Effector memory CD8-positive, alpha-beta T cell (primary cell): ENCODE measurements at regions not wholly inside any gene's neighbourhood (a gene's known extent, or its start where the extent isn't known, plus 50 kb on each side); places are given as distances from the start of the nearest gene placed in this dataset.

Experiments
- ATAC-seq: fragments of 150-1000 bp; cut with Tn5 transposase; replicated peaks from 2 replicates; pipeline ENCODE4 v1.10.0; 2021; ENCODE audit warnings: mild to moderate bottlenecking, moderate library complexity
- DNase-seq, 3 experiments: peaks; one replicate each; pipeline ENCODE4 v3.0.0; 2021
- H3K27ac Mint-ChIP-seq, 2 donors: one replicate each; pipeline ENCODE4 v1.8.0; 2022; ENCODE audit warnings: mild to moderate bottlenecking in 2 of 2, mixed read lengths in 2 of 2, moderate library complexity in 2 of 2
- H3K27me3 Mint-ChIP-seq, 2 donors: one replicate each; pipeline ENCODE4 v1.8.0; 2022; ENCODE audit warnings: mixed read lengths in 2 of 2
- H3K36me3 Mint-ChIP-seq: one replicate; pipeline ENCODE4 v1.8.0; 2022; ENCODE audit warnings: mild to moderate bottlenecking, moderate library complexity, mixed read lengths; ENCODE audit not compliant: insufficient read depth
- H3K4me1 Mint-ChIP-seq, 2 donors: one replicate each; pipeline ENCODE4 v1.8.0; 2022; ENCODE audit warnings: low read depth in 2 of 2, mixed read lengths in 2 of 2
- H3K4me3 Mint-ChIP-seq, 2 donors: one replicate each; pipeline ENCODE4 v1.8.0; 2022; ENCODE audit warnings: mild to moderate bottlenecking in 2 of 2, mixed read lengths in 2 of 2, moderate library complexity in 2 of 2
- H3K9me3 Mint-ChIP-seq, 2 donors: one replicate each; pipeline ENCODE4 v1.8.0; 2022; ENCODE audit warnings: mixed read lengths in 2 of 2

DNA sequence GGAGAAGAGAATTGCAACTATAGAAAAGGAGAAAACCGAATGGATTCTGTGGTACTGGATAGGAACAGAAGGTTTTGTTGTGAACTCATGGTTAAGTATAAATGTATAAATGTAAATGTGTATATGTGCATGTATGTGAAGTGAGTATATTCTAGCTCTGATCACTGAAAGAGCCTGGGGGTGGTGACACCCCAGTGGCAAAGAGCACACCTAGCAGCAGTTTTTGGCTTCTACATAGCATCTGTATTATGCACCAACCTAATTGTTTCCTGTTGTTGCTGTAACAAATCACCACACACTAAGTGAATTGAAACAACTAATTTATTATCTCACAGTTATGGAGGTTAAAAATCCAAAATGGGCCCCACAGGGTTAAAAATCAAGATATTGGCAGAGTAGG lies 455.4 kb downstream of the RPS24 start:
- Mint-ChIP-seq H3K27me3 (peaks cover 38 to 50% of the 10 kb centered on the region in 2 donors), H3K27ac (no peak overlapping the region), H3K36me3 (no peaks in the 10 kb centered on the region), H3K4me3 (no peak overlapping the region), H3K9me3 (peaks cover 0 to 16% of the 10 kb centered on the region in 2 donors), H3K4me1 (no peaks in the 10 kb centered on the region)
- DNase-seq (no peak), ATAC-seq (no peak)

DNA sequence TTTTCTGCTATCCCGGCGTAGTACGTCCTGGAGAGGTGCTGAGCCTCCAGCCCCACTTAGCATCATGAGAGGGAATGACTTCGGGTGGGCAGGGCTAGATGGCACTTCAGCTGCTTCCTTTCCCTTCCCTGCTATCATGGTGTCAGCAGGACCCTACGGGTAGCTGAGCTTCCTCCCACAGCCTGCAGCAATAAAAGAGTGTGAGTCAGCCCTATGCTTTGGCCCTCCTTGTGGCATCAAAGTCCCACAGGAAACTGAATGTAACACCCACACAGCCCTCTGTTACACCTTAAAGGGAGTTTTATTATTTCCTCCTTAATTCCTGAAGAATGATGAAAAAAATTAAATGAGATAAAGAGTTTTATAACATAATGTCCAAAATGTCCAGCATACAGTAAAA lies 458.1 kb downstream of the RPS24 start:
- ATAC-seq (no peak), DNase-seq (no peak)
- Mint-ChIP-seq H3K27me3 (peaks cover 28 to 44% of the 10 kb centered on the region in 2 donors), H3K27ac (no peak overlapping the region), H3K4me3 (no peak overlapping the region), H3K4me1 (no peaks in the 10 kb centered on the region), H3K36me3 (no peaks in the 10 kb centered on the region), H3K9me3 (peaks cover 0 to 16% of the 10 kb centered on the region in 2 donors)

DNA sequence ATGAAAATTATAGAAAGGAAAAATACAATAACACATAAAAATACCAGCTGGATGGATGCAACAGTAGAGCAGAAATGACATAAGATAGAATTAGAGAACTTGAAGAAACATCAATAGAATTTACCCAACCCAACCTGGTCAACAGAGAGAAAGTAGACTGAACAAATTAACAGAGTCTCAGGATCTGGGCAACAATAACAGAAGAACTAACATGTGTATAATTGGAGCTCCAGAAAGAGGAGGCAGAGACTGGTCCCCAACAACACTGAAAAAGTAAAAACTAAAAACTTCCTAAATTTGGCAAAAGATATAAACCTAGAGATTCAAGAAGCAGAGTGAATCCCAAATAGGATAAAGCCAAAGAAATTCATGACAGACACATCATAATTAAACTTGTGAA lies 458.8 kb downstream of the RPS24 start:
- no peaks in the 10 kb centered on the region for H3K36me3 Mint-ChIP-seq
- H3K9me3 Mint-ChIP-seq: peaks cover 0 to 16% of the 10 kb centered on the region in 2 donors
- H3K27ac Mint-ChIP-seq: no peak overlapping the region
- no peak for DNase-seq
- H3K27me3 Mint-ChIP-seq: peaks cover 25 to 38% of the 10 kb centered on the region in 2 donors
- H3K4me1 Mint-ChIP-seq: no peaks in the 10 kb centered on the region
- H3K4me3 Mint-ChIP-seq: no peak overlapping the region
- ATAC-seq: no peak

DNA sequence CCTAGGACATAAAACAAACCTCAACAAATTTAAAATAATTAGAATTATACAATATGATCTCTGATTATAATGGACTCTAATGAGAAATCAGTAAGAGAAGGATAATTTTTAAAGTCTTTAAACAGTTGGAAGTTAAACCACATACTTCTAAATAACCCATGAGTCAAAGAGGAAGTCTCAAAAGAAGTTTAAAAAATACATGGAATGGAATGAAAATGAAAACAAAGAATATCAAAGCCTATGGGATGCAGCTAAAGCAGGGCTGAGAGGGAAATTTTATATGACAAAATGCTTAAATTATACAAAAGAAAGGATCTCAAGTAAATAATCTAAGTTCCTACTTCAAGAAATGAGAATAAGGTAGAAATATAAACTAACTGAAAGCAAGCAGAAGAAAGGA lies 460.5 kb downstream of the RPS24 start:
- Mint-ChIP-seq H3K9me3 (peaks cover 0 to 16% of the 10 kb centered on the region in 2 donors), H3K36me3 (no peaks in the 10 kb centered on the region), H3K4me3 (no peak overlapping the region), H3K4me1 (no peaks in the 10 kb centered on the region), H3K27me3 (peaks cover 25 to 34% of the 10 kb centered on the region in 2 donors), H3K27ac (no peak overlapping the region)
- no peak for DNase-seq
- no peak for ATAC-seq

DNA sequence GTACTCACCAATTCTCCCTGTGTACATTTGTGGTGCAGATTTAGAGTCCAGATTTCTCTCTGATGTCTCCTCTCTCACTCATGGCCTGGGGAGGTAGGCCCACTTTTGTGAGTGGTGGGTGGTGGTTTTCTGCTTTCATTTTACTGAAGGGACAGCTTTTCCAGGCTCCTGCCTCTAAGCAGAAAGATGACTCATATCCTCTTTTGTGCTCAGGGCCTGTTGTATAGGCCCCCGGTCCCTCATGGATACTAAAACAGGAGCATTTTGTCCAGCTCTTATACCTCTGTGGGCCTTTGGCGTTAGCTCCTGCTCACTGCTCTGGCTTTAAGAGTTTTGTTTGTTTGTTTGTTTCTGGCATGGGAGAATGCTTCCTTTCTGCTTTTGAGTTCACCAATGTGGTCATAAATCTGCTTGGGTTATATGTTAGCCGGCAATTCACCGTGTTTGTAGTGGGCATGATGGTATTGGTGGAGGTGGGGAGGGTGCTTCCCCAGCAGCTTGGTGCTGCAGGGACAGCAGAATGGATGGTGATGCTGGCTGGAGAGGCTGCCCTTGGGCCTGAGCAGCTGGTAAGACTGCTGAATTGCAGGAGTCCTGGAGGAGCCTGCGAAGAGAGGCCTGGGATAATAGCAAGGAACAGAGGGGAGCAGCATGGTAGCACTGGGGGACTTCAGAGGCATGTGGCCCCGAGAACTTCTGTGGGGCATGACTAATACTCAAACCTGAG lies 468.7 kb downstream of the RPS24 start:
- ATAC-seq: no peak
- Mint-ChIP-seq H3K36me3 (no peaks in the 10 kb centered on the region), H3K27ac (no peak overlapping the region), H3K4me1 (no peaks in the 10 kb centered on the region), H3K4me3 (no peak overlapping the region), H3K27me3 (peaks cover 38 to 56% of the 10 kb centered on the region in 2 donors), H3K9me3 (no peaks in the 10 kb centered on the region)
- DNase-seq: no peak

DNA sequence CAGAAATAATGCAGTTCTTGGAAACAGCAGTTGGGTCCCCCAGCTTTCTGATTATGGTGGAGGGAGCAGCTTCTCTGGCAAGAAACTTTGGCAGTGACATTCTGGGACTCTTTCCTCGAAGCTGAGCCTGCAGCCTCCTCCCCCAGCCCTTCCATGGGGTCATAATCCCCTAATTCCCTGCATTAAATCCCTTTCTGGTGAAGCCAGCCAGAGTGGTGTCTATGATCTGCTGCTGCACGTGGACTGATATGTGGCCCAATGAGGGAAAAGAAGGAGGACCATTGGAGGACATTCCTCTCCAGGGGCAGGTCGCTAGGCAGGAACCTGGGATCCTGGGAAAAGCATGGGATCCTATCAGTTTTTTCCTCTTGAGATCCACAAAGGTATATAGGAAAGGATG lies 470.5 kb downstream of the RPS24 start:
- no peak overlapping the region for H3K4me3 Mint-ChIP-seq
- H3K27ac Mint-ChIP-seq: no peak overlapping the region
- ATAC-seq (no peak), DNase-seq (no peak)
- H3K4me1 Mint-ChIP-seq: no peaks in the 10 kb centered on the region
- no peaks in the 10 kb centered on the region for H3K9me3 Mint-ChIP-seq
- H3K27me3 Mint-ChIP-seq: peaks cover 44 to 72% of the 10 kb centered on the region in 2 donors
- no peaks in the 10 kb centered on the region for H3K36me3 Mint-ChIP-seq

DNA sequence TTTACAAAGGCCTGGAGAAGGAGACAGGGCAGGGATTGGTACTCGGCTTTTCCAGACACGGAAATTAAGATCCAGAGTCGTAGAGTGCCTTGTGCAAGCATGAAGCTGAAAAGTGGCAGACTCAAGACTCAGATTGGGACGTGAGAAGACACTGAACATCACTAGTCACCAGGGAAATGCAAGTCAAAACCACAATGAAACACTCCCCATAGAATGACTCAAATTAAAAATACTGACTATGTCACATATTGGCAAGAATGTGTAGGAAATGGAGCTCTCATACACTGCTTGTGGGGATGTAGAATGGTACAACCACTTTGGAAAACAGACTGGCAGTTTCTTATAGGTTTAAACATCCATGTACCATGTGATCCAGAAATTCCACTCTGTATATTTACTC lies 472.0 kb downstream of the RPS24 start:
- H3K4me3 Mint-ChIP-seq: no peak overlapping the region
- H3K4me1 Mint-ChIP-seq: no peaks in the 10 kb centered on the region
- peaks cover 42 to 66% of the 10 kb centered on the region in 2 donors for H3K27me3 Mint-ChIP-seq
- no peaks in the 10 kb centered on the region for H3K36me3 Mint-ChIP-seq
- DNase-seq (no peak), ATAC-seq (no peak)
- H3K9me3 Mint-ChIP-seq: no peaks in the 10 kb centered on the region
- no peak overlapping the region for H3K27ac Mint-ChIP-seq

DNA sequence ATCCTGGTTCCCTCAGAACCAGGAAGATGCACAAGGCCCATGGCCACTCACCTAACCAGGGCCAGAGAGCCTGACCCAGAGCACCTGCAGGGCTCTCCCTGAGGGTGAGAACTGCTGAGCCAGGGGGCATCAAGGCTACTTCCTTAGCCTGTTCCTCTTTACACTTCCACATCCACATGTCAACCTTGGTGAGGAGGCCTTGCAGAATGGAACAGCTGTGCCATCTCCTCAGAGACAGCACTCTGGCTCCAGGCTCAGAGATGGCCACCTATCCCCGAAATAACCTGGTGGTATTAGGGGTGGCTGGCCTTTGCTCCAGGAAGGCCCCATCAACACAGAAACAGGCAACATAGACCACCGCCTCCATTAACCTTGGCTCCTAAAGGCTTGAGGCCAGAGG lies 473.0 kb downstream of the RPS24 start:
- Mint-ChIP-seq H3K4me3 (no peak overlapping the region), H3K4me1 (no peaks in the 10 kb centered on the region), H3K27me3 (peaks cover 40 to 73% of the 10 kb centered on the region in 2 donors), H3K9me3 (no peaks in the 10 kb centered on the region), H3K36me3 (no peaks in the 10 kb centered on the region), H3K27ac (no peak overlapping the region)
- no peak for DNase-seq
- ATAC-seq: no peak

DNA sequence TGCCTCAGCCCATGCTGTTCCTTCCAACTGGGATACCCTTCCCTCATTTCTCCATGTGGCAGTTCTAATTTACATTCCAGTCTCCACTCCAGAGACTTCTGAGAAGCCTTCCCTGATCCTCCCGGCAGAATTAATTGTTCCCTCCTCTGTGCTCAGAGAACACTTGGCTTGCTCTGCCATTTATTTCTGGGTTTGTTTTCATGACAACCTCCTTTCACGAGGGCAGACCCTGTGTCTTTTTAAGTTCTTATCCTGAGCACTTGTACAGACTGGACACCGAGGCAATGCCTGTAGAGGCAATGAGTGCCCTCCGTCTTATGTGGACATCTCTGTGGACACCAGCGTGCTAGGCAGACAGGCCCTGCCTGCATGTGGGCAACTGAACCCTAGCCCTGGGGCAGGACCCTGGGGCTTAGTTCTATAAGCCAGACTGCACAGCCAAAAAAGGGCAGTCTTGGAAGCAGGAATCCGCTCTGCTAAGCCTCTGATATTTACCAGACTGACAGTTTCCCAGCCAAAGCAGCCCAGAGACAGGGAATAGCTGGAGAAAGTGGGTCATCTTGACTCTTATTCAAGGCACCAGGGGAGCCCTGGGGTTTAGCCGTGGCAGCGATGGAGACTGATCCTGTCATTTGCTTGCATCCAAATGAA lies 474.0 kb downstream of the RPS24 start:
- no peaks in the 10 kb centered on the region for H3K4me1 Mint-ChIP-seq
- no peak overlapping the region for H3K4me3 Mint-ChIP-seq
- no peaks in the 10 kb centered on the region for H3K36me3 Mint-ChIP-seq
- no peak for DNase-seq
- H3K27ac Mint-ChIP-seq: no peak overlapping the region
- H3K9me3 Mint-ChIP-seq: no peaks in the 10 kb centered on the region
- no peak for ATAC-seq
- peaks cover 31 to 74% of the 10 kb centered on the region in 2 donors for H3K27me3 Mint-ChIP-seq

DNA sequence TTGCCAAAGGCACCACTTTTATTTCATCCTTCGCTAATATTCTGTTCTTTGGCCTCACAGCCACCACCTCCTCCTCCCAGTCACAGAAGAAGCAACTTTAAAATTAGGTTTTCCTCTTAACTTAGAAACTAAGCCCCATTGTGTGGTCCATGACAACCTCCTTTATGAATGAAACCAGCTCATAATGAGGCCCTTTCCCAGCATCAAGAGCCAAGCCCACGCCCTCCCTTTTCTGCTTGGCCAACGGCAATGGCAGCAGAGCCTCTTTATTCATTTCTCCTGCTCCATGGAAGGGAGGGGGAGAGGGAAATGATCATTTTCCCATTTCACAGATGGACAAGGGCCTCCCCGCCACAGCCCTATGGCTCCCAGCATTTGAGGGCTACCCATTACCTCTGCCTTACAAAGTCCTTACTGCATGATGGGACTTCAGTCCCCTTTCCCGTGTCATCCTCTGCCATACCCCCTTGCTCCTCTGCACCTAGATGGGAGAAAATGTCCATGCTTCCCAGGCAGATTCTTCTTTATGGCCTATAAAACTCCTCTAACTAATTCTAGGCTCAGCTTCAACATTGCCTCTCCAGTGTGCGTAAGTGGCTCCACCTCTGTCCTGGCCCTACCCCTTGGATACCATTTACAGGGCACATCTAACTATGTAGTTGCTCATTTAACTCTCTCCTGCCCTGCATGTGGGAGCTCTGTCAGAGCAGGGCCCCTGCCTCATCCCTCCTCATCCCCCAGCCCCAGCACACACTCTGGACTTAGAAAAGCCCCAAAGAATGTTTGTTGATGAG lies 475.5 kb downstream of the RPS24 start:
- H3K9me3 Mint-ChIP-seq: no peaks in the 10 kb centered on the region
- no peaks in the 10 kb centered on the region for H3K36me3 Mint-ChIP-seq
- H3K4me1 Mint-ChIP-seq: no peaks in the 10 kb centered on the region
- no peak for ATAC-seq
- no peak for DNase-seq
- H3K27ac Mint-ChIP-seq: peak overlapping the region in 1 of 2 donors; percentile 8
- peaks cover 24 to 67% of the 10 kb centered on the region in 2 donors for H3K27me3 Mint-ChIP-seq
- H3K4me3 Mint-ChIP-seq: no peak overlapping the region

DNA sequence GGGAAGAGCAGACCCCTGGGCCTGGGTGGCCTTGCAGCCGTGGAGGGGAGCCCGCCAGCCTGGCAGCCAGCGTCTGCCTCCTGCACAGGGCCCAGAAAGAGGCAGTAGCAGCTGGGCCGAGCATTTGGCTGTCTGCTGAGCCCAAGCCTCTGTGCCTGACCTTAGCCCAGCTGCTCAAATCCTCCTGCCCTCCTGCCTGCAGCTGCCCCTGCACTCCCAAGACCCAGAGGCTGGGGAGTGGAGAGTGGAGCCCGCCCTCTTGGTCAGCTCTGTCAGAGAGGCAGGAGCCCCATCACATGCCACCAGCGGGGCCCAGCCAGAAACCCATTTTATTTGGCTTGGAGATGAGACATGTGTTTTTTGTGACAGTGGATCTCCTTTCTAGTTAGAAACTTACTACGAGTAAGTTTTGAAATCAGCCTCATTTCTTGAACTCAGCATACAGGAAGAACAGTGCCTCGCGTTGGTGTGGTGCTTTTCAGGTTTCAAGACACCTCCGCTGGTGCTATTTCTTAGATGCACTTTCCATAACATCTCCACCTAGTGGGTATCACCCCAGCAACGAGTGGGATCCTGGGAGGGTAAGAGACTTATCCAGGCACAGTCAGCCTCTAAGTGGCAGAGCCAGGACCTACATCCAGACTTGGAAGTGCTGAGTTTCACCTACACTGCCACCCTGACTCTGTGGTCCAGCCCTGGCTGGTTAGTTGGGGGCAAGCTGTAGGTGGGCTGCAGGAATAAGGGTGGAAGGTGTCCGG lies 477.1 kb downstream of the RPS24 start:
- no peak for DNase-seq
- peaks cover 15 to 54% of the 10 kb centered on the region in 2 donors for H3K27me3 Mint-ChIP-seq
- H3K4me1 Mint-ChIP-seq: no peaks in the 10 kb centered on the region
- H3K36me3 Mint-ChIP-seq: no peaks in the 10 kb centered on the region
- no peaks in the 10 kb centered on the region for H3K9me3 Mint-ChIP-seq
- no peak overlapping the region for H3K4me3 Mint-ChIP-seq
- no peak overlapping the region for H3K27ac Mint-ChIP-seq
- no peak for ATAC-seq

DNA sequence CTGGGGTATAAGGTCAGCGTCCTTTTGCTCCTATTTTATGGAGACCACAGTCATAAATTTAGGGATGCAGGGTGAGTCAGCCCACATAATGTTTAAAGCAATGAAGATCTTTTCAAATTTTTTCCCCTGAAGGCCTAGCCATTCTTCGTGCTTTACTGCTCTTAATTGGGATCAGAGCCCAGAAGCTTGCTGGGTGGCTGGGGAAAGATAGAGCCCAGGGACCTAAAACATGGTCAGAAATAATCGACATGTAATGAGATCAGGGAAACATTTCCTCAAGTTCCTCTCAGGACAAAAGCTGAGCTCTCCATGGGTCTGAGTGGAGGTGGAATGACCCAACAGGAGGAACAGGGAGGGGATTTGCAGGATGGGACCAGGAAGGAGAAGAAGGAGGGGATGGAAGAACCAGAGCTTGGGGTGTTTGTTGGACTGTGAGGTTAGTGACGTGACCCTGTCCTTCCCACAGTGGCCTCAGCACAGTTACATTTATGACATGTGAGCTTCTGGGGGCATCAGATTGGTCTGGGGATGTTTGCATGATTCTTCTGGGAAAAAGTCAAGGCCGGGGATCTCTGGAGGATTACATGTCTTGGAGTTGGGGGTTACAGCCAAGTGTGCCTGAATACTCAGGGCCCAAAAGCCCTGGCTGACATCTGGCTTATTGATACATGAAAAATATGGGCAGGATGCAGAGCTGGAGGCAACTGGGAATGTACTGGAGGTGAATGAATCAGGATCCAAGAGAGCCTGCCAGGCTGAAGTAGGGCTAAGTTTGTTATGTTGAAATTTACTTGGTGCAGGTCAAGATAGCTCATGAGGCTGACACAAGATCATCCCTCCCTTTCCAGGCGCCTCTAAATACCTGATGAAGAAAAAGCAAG lies 477.9 kb downstream of the RPS24 start:
- DNase-seq: no peak
- H3K4me1 Mint-ChIP-seq: no peaks in the 10 kb centered on the region

More for the DNA sequence above, 477.9 kb downstream of the RPS24 start:
- no peak for ATAC-seq
- no peaks in the 10 kb centered on the region for H3K9me3 Mint-ChIP-seq
- H3K36me3 Mint-ChIP-seq: no peaks in the 10 kb centered on the region
- no peak overlapping the region for H3K27ac Mint-ChIP-seq
- no peak overlapping the region for H3K4me3 Mint-ChIP-seq
- H3K27me3 Mint-ChIP-seq: peaks cover 15 to 54% of the 10 kb centered on the region in 2 donors
